WTC11 (cell line): ENCODE measurements at regions not wholly inside any gene's neighbourhood (a gene's known extent, or its start where the extent isn't known, plus 50 kb on each side); places are given as distances from the start of the nearest gene placed in this dataset.

ENCODE experiments used
- ATF2 ChIP-seq: sonication (generic); formaldehyde crosslinking; IDR thresholded peaks from 2 replicates; pipeline ENCODE4 v1.8.1; 2022; ENCODE audit warnings: low read depth, missing genetic modification reagents, borderline replicate concordance
- CBFB ChIP-seq: sonication (generic); formaldehyde crosslinking; IDR thresholded peaks from 2 replicates; pipeline ENCODE4 v1.8.1; 2022; ENCODE audit warnings: mild to moderate bottlenecking, low read depth, missing genetic modification reagents
- CREB1 ChIP-seq: sonication (generic); formaldehyde crosslinking; IDR thresholded peaks from 2 replicates; pipeline ENCODE4 v1.8.0; 2023; ENCODE audit warnings: mild to moderate bottlenecking, missing genetic modification reagents
- CREM ChIP-seq: sonication (generic); formaldehyde crosslinking; IDR thresholded peaks from 2 replicates; pipeline ENCODE4 v1.8.1; 2022; ENCODE audit warnings: mild to moderate bottlenecking, missing genetic modification reagents, moderate library complexity
- CTCF ChIP-seq: fragments of 200-600 bp; IDR thresholded peaks from 2 replicates; pipeline ENCODE4 v1.8.0; 2022; ENCODE audit warnings: antibody characterized with exemption
- ESRRA ChIP-seq: sonication (generic); formaldehyde crosslinking; IDR thresholded peaks from 2 replicates; pipeline ENCODE4 v1.8.1; 2022; ENCODE audit warnings: mild to moderate bottlenecking, missing genetic modification reagents, borderline replicate concordance
- HMGA2 ChIP-seq: fragments of 250-450 bp; sonication (Bioruptor Pico); IDR thresholded peaks from 2 replicates; pipeline ENCODE4 v1.4.0; 2021; ENCODE audit warnings: mild to moderate bottlenecking, moderate library complexity
- MAX ChIP-seq: sonication (generic); formaldehyde crosslinking; IDR thresholded peaks from 2 replicates; pipeline ENCODE4 v1.8.0; 2022; ENCODE audit warnings: mild to moderate bottlenecking, missing genetic modification reagents
- SMAD3 ChIP-seq: sonication (generic); formaldehyde crosslinking; IDR thresholded peaks from 2 replicates; pipeline ENCODE4 v1.8.0; 2022; ENCODE audit warnings: missing genetic modification reagents, mild to moderate bottlenecking, borderline replicate concordance
- SMAD4 ChIP-seq: sonication (generic); formaldehyde crosslinking; IDR thresholded peaks from 2 replicates; pipeline ENCODE4 v1.8.0; 2022; ENCODE audit warnings: mild to moderate bottlenecking, missing genetic modification reagents
- USF1 ChIP-seq: sonication (generic); formaldehyde crosslinking; IDR thresholded peaks from 2 replicates; pipeline ENCODE4 v1.8.0; 2022; ENCODE audit warnings: mild to moderate bottlenecking, missing genetic modification reagents
- ZNF423 ChIP-seq: fragments of 250-450 bp; sonication (Bioruptor Pico); IDR thresholded peaks from 2 replicates; pipeline ENCODE4 v2.1.2; 2022; ENCODE audit warnings: mild to moderate bottlenecking, moderate library complexity

GRCh38 chr6:67886840-67887292 lies 748.2 kb upstream of the ADGRB3 start:
- TF ChIP-seq CTCF: no peak
- no peak for TF ChIP-seq CREB1 (CRISPR knock-in tag)
- no peak for TF ChIP-seq MAX (CRISPR knock-in tag)
- no peak for TF ChIP-seq SMAD3 (CRISPR knock-in tag)
- no peak for TF ChIP-seq HMGA2
- no peak for TF ChIP-seq CBFB
- no peak for TF ChIP-seq ZNF423 (CRISPR knock-in tag)
- no peak for TF ChIP-seq CREM (CRISPR knock-in tag)
- TF ChIP-seq ATF2 (CRISPR knock-in tag): no peak
- TF ChIP-seq ESRRA (CRISPR knock-in tag): no peak
- no peak for TF ChIP-seq USF1
- TF ChIP-seq SMAD4: no peak
